HS-27A (cell line): ENCODE measurements at regions not wholly inside any gene's neighbourhood (a gene's known extent, or its start where the extent isn't known, plus 50 kb on each side); places are given as distances from the start of the nearest gene placed in this dataset.
"Not testable (repeated sequence)": the region's sequence is repeated elsewhere in the genome, so short reads cannot be mapped to it uniquely, and the experiment has no call there.

Source experiments
- DNase-seq: peaks from one replicate; pipeline ENCODE4 v3.0.0-alpha.2; 2012; ENCODE audit warnings: low read depth, missing footprints

DNA sequence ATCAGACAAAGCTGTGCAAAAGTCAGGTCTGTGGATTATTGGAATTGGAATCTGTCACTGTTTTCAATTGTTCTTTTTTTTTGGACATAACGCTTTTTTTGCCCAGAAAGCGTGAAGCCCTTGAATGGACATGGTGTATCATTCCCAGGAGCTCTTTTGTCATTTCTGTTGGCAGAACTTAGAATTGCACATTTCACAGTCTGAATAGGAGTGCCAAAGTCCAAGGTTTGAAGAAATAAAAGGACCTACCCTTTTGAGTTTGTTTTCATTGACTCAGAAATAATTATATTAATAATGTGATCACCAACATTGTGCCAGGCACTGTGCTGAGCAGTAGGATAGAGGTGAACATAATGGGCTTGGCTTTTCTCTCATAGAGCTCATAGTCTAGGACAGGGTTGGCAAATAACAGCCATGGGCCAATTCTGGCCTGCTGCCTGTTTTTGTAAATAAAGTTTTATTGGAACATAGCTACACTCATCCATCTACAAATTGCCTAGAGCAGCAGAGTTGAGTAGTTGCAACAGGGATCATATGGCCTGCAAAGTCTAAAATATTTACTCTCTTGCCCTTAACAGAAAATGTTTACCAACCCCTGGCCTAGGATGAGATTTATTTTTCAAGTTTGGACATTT, 62.6 kb upstream of the ATXN1 start:
- DNase-seq: no peak

DNA sequence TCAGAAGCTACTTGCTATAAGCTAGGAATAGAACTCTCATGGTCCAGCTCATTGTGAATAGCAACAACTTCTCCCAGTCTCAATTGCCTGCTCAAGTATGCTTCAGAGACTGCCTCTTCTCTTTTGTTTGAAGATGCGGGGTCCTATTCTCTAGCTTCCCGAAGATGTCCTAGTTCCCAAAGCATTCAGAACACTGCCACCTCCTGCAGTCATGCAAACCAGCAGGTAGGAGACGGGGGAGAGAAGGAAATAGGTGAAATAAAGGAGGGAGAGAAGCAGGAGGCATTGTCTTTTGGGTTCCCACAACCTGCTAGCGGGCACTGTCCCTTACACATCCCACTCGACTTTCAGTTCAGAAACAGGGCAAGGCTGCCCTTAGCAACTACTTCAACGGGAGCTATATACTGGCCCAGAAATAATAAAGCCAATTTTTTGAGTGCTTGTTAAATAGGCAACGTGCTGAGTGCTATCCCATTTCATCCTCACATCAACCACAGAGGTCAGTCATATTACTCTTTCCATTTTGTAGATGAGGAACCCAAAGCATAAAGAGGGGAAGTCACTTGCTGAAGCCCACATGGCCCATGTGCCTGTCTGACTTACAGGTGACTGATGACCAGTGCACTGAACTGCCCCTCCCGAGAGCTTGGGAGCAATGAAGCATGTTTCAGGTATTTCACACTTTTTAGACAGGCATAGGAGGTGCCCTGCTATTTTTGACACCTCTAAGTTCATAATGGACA, 61.9 kb upstream of the ATXN1 start:
- DNase-seq: no peak

DNA sequence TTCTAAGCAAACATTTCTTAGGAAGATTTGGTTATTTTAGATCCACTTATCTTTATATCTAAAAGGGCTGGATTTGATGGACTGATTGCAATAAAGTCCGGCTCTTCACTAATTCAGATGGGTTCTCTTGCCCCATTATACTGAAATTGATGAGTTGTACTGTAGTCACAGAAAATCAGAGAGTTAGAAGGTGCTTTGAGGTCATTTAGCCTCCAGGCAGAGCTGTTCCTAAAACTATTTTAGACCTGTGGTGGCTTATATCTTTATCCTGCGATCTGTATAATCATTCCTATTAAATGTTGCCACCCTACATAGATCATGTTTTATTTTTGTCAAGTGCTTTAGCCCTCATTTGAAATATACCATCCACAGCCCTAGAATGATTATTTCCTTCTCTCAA, 61.3 kb upstream of the ATXN1 start:
- DNase-seq: no peak

DNA sequence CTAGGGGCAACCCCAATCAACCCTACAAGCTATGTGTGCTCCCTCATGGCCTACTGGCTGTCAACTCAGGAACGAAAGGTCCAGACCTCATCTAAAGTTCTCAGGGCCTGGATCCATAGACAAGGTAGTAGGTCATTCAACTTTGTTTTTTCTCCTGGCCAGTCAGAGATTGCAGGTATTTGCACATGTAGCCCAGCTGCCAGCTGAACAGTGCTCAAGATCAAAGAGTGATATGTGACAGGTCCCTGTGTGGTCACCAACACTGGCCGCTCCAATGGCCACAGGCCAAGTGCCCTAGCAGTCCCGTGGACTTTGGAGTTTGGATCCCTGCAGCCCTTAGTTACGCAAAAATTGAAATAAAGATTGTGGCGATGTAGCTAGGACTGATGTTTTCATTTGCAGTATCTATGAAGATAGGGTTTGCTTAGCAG, 60.6 kb upstream of the ATXN1 start:
- no peak for DNase-seq

DNA sequence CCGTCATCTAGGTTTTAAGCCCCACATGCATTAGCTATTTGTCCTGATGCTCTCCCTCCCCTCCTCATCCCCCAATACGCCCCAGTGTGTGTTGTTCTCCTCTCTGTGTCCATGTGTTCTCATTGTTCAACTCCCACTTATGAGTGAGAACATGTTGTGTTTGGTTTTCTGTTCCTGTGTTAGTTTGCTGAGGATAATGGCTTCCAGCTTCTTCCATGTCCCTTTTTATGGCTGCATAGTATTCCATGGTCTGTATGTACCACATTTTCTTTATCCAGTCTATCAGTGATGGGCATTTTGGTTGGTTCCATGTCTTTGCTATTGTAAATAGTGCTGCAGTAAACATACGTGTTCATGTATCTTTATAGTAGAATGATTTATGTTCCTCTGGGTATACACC, 59.0 kb upstream of the ATXN1 start:
- not testable (repeated sequence) for DNase-seq

DNA sequence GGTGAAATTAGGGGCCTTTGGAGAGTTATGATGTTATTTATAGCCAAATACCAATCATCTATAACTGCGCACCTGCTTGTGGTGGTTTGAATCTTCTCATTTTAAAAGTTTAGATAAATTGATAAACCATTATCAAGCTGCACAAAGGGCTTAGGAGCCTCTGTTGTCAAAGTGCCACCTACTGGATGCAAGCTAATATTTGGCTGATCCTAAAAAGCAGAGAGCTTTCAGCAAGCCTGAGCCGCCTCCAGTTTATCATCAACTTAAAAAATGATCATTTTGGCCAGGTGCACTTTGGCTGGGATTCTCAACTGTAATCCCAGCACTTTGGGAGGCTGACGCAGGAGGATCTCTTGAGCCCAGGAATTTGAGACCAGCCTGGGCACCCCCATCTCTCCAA, 58.5 kb upstream of the ATXN1 start:
- no peak for DNase-seq

DNA sequence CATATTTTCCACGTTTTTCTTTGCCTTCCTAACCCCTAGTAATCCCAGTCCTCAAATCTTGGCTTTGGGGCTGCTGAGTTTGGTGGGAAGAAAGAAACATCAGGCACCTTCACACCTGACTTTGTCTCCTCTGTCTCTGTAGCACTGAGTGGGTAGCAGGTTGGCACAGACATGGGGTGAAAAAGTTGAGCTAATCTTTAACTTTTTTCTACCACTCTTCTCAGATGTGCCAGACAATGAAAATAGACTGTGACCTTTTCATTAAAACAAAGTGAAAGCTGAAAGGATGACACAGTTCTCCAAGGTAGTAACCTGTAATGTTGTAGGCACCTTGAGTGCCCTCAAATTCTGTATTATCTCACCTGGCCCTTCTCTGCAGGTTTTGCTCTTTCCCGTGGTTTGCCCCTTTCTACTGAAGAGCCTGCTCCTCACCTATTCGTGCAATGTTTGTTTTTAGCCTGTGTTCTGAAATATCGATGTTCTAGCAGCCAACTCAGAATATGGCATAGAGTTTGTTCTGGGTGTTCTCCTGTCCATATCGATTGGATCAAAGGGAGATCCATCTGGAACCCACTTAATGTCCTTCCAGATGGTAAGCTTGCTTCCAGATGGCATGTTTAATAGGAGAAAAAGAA, 57.8 kb upstream of the ATXN1 start:
- DNase-seq: no peak

DNA sequence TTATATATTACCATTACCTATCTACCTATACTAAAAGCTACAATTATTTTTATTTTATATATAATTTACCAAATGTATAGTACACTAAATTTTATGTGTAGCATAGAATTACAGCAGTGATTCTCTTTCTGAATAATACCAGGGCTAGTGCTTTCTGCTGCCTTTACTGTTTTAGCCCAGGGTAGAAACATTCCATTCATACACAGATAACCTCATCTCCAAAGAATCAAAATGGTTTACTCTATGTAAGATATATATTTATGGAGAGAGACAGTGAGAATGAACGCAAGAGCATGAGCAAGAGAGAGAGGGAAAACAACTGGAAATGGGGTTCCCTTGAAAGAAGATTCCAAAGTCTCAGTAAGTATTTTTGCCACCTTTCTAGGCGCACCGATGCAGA, 56.3 kb upstream of the ATXN1 start:
- DNase-seq: no peak

DNA sequence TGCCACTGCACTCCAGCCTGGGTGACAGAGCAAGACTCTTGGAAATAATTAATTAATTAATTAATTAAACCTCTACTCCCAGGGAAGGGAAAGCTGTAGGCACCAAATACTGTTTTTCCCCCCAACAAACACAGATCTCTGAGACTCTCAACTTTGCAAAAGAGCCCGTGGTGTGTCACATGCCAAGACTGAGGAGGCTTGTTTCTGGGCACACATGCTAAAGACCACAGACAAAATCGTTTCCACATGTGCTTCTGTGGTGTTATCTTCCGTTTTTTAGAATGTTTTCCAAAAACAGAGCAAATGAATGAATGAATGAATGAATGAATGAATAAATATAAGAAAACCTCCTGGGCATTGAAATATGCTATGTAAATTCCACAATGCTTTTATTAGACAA, 55.6 kb upstream of the ATXN1 start:
- no peak for DNase-seq

DNA sequence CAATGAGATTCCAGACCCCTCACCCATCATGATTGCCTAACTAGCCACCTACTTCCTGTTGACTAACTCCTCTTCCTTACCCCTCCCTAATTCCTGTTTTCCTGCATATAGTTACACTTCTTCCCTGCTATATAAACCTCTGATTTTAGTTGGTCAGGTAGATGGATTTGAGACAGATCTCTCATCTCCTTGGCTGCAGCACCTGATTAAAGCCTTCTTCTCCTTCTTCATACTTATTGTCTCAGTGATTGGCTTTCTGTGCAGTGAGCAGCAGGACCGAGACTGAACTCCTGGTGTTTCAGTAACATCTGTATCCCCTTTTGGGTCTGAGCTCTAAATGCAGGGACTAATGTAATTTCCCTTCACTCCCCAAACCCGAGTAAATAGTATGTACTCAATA, 51.7 kb upstream of the ATXN1 start:
- no peak for DNase-seq

DNA sequence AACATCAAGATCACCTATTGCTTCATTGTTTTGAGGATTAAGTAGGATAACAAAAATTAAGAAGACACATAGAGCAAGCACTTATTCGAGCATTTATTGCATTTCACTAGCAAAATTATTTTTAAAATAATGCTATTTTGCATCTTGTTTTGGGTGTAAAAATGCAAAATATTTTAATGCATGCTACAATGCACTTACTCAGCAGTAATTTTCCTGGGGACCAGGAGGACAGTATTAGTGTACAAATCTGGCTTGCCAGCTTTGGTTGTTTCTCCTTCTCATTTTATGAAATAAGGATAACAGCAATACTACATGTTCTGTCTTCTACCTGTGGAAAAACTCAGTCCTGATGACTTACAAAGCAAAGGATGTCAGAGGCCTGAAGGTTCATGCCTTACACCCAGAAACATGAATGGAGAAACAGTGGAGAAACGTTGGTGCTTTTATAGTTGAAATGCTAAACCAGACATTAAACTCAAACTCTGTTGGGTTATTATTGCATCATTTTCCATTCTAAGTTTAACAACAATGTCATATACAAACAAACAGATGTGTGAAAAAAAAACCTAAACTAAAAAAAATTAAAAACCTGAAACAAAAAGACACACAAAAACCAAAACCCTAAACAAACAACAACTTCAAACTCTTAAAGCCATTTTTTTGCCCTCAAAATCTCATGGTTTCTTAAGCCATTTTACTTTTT, 50.2 kb upstream of the ATXN1 start:
- no peak for DNase-seq
